ENCODE measurements at regions not wholly inside any gene's neighbourhood (a gene's known extent, or its start where the extent isn't known, plus 50 kb on each side); places are given as distances from the start of the nearest gene placed in this dataset.

DNA sequence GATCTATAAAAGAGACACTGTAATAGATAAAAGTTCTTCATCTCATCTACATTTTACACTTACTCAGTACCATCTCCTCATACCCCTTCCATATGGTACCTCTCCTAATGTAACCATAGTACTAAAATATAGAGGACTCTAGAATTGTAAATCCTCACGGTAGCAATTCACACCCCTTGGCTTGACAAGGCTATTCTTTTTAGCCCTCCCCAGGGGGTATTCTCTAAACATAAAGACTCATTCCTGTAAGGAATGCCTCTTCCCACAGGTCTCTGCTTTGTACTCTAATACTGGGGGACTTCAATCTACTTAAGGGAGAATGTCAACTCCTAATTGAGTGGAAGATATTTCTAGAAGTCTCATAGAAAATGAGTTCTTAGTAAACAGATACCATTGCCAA lies 85.9 kb downstream of the VIP start:
- TF ChIP-seq, protein P1, sequence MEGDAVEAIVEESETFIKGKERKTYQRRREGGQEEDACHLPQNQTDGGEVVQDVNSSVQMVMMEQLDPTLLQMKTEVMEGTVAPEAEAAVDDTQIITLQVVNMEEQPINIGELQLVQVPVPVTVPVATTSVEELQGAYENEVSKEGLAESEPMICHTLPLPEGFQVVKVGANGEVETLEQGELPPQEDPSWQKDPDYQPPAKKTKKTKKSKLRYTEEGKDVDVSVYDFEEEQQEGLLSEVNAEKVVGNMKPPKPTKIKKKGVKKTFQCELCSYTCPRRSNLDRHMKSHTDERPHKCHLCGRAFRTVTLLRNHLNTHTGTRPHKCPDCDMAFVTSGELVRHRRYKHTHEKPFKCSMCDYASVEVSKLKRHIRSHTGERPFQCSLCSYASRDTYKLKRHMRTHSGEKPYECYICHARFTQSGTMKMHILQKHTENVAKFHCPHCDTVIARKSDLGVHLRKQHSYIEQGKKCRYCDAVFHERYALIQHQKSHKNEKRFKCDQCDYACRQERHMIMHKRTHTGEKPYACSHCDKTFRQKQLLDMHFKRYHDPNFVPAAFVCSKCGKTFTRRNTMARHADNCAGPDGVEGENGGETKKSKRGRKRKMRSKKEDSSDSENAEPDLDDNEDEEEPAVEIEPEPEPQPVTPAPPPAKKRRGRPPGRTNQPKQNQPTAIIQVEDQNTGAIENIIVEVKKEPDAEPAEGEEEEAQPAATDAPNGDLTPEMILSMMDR (IDR thresholded peaks at IDR 0.05; ENCODE audit: extremely low read depth, insufficient read depth, missing control alignments), result no peak
- no peak for DNase-seq (ENCODE audit: low spot score)
- in situ Hi-C loops (cut with MboI; ENCODE audit: low pct_unique_long_range_greater_than_20kb, low sequenced_read_pairs, unreplicated experiment), result no loop called here

DNA sequence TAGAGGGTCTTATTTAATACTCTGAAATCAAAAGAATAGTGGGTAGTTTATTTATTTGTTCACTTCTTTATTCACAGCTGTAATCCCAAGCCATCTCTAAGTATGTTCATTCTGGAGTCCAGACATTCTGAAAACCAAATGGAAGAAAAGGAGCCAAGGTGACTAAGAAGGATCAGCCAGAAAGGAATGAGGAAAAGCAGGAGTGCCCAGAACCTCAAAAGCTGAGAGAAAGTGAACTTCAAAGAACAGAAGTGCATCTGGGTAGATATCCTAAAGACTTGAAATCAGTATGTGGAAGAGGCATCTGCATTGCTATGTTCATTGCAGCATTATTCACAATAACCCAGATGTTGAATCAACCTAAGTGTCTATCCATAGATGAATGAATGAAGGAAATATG lies 94.8 kb downstream of the VIP start:
- TF ChIP-seq, protein P1 (IDR thresholded peaks at IDR 0.05; ENCODE audit: extremely low read depth, insufficient read depth, missing control alignments), result no peak
- in situ Hi-C loops (cut with MboI; ENCODE audit: low pct_unique_long_range_greater_than_20kb, low sequenced_read_pairs, unreplicated experiment), result no loop called here
- no peak for DNase-seq (ENCODE audit: low spot score)

DNA sequence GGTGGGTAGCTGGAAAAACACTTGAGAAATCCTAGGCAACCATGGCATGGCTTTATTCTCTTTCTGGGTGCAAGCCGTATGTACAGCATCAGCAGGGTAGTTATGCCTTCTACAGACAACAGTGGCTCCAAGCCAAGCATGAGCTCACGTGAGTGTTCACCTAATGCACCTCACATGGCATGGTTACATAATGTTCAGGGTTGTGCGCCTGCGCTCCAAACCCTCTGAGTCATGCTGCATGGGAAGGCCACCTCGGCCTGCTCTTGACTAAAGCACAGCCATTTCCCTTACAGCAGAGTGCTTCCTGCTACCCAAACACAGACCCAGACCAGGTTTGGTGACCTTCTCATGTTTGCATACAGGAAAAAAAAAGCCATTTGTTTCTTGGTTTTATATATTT lies 96.2 kb downstream of the VIP start:
- no peak for DNase-seq (ENCODE audit: low spot score)
- TF ChIP-seq, protein P1 (IDR thresholded peaks at IDR 0.05; ENCODE audit: extremely low read depth, insufficient read depth, missing control alignments), result no peak
- in situ Hi-C loops (cut with MboI; ENCODE audit: low pct_unique_long_range_greater_than_20kb, low sequenced_read_pairs, unreplicated experiment), result no loop called here

DNA sequence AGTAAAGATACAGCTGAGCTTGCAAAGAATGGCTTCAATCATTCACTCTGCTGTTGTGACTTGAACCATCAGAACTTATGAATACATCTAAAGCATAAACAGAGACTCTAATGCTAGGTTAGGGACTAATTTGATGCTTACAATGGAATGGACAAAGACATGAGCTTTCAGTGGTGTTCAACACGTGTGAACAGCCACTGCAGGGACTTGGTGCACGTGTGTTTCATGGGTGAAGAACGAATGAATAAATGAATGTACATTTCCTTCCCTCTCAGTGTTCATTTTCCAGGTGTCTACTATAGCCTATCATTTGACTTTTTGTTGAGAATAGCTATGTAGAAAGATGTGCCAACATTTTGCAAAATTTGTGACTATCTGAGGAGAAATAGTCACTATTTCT lies 98.3 kb downstream of the VIP start:
- DNase-seq (ENCODE audit: low spot score), result no peak
- in situ Hi-C loops (cut with MboI; ENCODE audit: low pct_unique_long_range_greater_than_20kb, low sequenced_read_pairs, unreplicated experiment), result no loop called here
- TF ChIP-seq, protein P1 (IDR thresholded peaks at IDR 0.05; ENCODE audit: extremely low read depth, insufficient read depth, missing control alignments), result no peak

DNA sequence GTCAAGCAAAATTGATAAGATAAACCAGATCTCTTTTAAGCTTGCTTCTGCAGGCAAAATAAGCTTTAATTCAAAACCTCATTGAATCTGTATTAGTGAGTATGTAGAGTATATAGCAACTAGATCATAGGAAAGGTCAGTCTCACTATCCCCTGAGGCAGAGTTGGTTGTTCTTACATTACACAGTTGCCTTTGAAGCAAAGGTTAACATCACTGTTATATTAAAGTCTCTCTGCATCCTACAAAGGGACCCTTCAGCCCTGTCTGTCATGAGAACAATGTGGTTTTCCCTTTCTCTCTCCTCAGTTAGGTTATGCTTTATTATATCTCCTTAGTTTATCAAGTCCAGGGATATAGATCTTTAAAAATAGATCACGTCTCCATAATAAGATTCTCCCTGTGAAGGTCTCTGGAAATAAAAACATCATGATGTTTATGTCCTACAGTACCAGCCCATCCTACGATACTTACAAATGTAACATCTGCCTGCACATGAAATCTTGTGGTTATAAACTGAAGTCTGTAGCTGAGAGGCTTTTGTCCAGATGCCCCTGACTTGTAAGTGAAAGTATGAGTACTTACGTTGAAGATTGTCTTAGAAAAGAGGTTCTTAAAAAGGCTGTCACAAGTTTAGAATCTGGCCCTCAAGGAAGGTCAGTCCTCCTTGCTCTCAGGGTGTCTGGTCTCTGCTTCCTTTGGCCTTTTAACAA lies 103.6 kb downstream of the VIP start:
- DNase-seq (ENCODE audit: low spot score), result no peak
- TF ChIP-seq, protein P1 (IDR thresholded peaks at IDR 0.05; ENCODE audit: extremely low read depth, insufficient read depth, missing control alignments), result no peak
- in situ Hi-C loops (cut with MboI; ENCODE audit: low pct_unique_long_range_greater_than_20kb, low sequenced_read_pairs, unreplicated experiment), result no loop called here

DNA sequence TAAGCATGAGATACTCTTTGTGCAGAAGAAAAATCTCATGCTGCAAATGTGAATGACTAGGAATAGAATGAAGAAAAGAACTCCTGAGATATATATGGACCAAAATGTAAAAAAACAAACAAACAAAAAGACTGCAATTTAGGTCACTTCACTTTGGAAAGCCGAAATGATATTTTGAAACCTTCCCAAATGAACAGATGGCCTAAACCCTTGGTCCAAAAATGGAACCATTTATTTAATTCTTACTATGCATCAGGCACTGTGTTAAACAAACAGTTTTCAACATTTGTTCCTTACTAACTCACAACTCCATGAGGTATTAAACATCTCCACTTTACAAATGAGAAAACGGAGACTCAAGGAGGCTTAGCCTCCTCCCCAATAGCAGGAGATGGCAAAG lies 107.5 kb downstream of the VIP start:
- no peak for DNase-seq (ENCODE audit: low spot score)
- in situ Hi-C loops (cut with MboI; ENCODE audit: low pct_unique_long_range_greater_than_20kb, low sequenced_read_pairs, unreplicated experiment), result no loop called here
- TF ChIP-seq, protein P1 (IDR thresholded peaks at IDR 0.05; ENCODE audit: extremely low read depth, insufficient read depth, missing control alignments), result no peak
